HG03460 (cell line): ENCODE measurements at regions not wholly inside any gene's neighbourhood (a gene's known extent, or its start where the extent isn't known, plus 50 kb on each side); places are given as distances from the start of the nearest gene placed in this dataset.

ENCODE experiments used
- ATAC-seq: cut with Tn5 transposase; IDR thresholded peaks from one replicate; pipeline ENCODE4 v1.9.1; 2021; ENCODE audit not compliant: unreplicated experiment

GRCh38 chr22:49423125-49423650 lies 404.5 kb downstream of the BRD1 start:
- no peak for ATAC-seq

DNA sequence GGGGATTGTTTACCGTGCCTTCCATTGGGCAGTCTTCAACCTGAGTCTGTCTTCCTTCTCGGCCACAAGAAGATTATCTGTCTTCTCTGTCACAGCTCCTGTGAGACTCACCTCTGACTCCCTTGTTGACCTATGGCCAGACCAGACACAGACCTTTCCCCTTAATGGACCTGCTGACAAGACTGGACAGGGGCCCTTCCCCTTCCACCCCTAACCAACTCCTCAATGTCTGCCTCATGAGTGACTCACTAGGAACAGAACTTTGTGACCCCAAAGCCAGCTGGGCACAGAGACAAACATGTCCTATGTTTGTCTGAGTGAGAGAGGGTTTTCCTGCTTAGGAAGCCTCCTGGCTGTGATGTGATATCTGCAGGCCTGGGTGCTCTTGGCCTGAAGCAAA lies 405.0 kb downstream of the BRD1 start:
- no peak for ATAC-seq

DNA sequence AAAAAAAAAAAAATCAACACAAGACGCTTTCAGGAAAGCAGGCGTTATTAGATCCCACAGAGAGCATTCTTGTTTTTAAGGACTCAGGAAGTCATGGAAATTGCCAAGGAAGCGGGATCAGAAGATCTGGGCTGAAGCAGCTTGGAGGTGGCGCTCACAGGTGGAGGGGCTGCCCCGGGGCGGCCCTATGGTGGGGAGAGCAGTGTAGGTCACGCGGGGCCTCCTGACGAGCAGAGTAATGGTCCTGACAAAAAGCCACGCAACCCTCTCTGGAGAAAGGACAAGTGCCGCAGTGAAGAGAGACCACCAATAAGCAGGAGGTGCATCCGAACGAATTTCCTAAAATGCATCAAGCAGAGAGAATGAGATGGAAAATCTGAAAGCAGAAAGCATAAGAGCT lies 407.0 kb downstream of the BRD1 start:
- no peak for ATAC-seq

DNA sequence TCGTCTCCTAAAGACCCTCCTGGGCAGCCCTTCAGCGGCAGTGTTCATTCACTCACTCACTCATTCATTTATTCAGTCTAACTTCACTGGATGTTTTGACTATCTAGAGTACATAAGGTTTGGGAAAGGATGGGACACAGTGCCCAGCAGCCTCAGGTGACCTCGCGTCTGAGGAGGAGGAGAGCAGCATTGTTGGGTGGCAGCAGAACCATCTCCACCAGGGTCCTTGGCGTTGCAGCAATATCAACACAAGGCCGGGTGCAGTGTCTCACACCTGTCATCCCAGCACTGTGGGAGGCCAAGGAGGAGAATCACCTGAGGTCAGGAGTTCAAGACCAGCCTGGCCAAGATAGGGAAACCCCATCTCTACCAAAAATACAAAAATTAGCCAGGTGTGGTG lies 408.0 kb downstream of the BRD1 start:
- no peak for ATAC-seq

DNA sequence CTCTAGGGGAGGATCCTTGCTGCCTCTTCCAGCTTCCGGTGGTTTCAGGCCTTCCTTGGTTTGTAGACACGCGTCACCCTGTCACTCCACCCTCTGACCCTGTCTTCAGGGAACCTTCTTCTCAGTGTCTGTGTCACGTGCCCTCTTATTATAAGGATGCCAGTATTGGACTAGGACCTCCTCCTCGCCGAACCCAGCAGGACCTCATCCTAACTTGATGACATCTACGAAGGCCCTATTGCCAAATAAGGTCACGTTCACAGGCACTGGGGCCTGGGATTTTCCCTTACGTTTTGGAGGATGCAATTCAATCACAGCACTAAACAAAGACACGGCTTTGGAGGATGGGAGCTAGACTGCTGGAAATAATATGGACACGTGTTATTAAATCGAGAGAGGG lies 408.7 kb downstream of the BRD1 start:
- ATAC-seq, result no peak

- ATAC-seq, result no peak
These were observed 409.3 kb downstream of the BRD1 start for GRCh38 chr22:49418341-49418894.

DNA sequence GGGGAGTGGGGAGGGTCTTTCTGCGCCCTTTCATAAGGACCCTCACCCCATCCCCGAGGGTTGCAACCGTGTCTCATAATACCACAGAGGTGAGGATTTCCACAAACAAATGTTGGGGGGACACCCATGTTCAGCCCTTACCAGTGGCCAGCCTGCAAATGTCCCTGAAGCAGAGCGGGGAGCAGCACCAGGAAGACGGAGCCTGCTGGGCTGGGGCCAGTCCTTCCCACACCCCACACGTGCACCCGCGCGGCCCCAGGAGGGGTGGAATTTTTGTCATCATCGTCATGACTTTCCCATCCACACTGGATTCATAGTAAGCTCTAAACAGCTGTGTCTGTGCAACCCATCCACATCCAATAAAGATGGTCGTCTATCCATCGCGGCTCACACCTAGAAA lies 409.8 kb downstream of the BRD1 start:
- no peak for ATAC-seq

DNA sequence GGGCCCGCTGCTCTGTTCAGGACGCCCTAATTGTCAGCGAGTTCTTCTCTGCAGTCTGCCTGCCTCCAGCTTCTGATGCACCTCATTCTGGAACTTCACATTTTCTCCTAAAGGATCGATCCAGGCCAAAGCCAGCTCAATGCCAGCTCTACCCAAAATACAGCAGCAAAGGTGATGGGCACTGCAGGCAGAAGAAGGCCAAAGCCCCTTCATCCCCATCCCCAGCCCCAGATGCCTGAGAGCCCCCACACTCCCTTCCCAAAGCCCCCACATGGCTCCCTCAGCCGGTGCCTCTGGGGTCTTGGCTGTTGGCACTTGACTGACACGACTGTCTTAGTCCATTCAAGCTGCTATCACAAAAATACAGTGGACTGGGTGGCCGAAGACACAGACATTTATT lies 410.3 kb downstream of the BRD1 start:
- ATAC-seq, result no peak

DNA sequence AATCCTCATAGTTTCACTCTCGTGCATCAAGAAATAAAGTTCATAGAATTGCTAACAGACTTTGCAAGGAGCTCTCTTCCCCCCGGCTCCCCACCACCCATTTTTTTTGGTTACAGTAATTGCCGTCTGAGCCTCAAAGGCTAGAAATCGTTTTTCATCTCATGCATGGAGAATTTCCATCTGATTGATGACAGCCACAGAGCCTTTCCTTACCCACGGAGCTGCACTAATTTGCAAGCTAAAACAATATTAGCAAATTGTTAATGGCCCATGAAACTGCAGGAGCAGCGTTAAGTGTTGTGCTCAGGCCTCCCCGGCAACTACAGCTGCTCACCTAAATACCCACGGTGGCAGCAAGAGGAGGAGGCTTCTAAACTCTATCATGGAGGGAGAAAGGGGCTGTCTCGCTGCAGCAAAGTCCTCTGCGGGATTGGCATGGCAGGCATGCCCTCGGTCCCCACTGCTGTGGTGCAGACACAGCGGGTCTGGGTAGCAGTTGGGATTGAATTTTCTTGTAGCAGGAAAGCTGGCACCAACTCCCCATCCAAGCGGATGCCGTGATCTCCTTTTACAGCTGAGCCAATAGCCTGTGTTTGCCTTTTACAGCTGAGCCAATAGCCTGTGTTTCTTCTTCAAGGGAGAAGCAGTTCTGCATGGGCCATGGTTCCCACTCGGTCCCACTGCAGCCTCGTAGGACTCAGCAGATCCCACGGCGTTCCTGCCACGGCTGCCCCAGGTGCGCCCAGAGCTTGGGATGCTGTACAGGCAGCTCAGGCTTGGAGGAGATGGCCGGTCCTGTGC lies 412.3 kb downstream of the BRD1 start:
- ATAC-seq, result no peak

- no peak for ATAC-seq
These were observed 414.1 kb downstream of the BRD1 start for GRCh38 chr22:49413551-49413950.

DNA sequence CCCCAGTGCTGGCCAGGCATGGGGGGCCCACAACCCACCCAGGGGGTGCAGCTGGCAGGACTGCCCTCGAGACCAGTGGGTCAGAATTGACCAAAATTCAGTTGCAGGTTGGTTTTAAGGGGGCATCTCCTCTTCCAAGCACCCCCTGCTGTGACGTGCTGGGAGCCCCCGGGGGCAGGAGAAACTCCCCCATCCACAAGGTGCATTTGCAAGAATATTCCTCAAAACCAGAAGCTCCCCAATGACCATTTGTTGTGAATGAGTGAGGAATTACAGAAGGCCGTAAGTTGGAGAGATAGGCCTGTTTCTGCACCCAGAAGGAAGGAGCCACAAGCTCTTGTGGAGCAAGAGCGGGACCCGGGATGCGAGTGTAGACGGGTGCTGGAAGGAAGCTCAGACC lies 414.5 kb downstream of the BRD1 start:
- no peak for ATAC-seq

GRCh38 chr22:49412236-49412635 lies 415.4 kb downstream of the BRD1 start:
- no peak for ATAC-seq

GRCh38 chr22:49411236-49411635 lies 416.4 kb downstream of the BRD1 start:
- no peak for ATAC-seq

- no peak for ATAC-seq
These were observed 419.4 kb downstream of the BRD1 start for GRCh38 chr22:49408102-49408836.

GRCh38 chr22:49406879-49407587 lies 420.6 kb downstream of the BRD1 start:
- ATAC-seq, result no peak

- no peak for ATAC-seq
These were observed 421.5 kb downstream of the BRD1 start for GRCh38 chr22:49406047-49406650.

- no peak for ATAC-seq
These were observed 422.1 kb downstream of the BRD1 start for GRCh38 chr22:49405590-49405989.

GRCh38 chr22:49404576-49405241 lies 423.0 kb downstream of the BRD1 start:
- ATAC-seq, result no peak

- ATAC-seq, result no peak
These were observed 423.7 kb downstream of the BRD1 start for GRCh38 chr22:49404020-49404419.

- ATAC-seq, result no peak
These were observed 424.6 kb downstream of the BRD1 start for GRCh38 chr22:49403102-49403501.
